HUES6 (cell line): ENCODE measurements at regions not wholly inside any gene's neighbourhood (a gene's known extent, or its start where the extent isn't known, plus 50 kb on each side); places are given as distances from the start of the nearest gene placed in this dataset.

ENCODE experiments used
- H3K27ac ChIP-seq: 2 replicates; pipeline ENCODE4 v1.7.0; 2013; ENCODE audit warnings: low read depth, mild to moderate bottlenecking, low read length, inconsistent platforms
- H3K27me3 ChIP-seq: 2 replicates; pipeline ENCODE4 v1.6.1; 2013; ENCODE audit warnings: low read length; ENCODE audit not compliant: control insufficient read depth, insufficient read depth
- H3K36me3 ChIP-seq: 2 replicates; pipeline ENCODE4 v1.6.1; 2013; ENCODE audit warnings: low read length; ENCODE audit not compliant: control insufficient read depth, insufficient read depth
- H3K4me1 ChIP-seq: 2 replicates; pipeline ENCODE4 v1.6.1; 2013; ENCODE audit warnings: low read length; ENCODE audit not compliant: control insufficient read depth, insufficient read depth
- H3K4me3 ChIP-seq: 2 replicates; pipeline ENCODE4 v1.5.1; 2013; ENCODE audit warnings: low read depth, low read length
- H3K9ac ChIP-seq: one replicate; pipeline ENCODE4 v1.6.1; 2013; ENCODE audit warnings: mild to moderate bottlenecking, low read length
- H3K9me3 ChIP-seq: 2 replicates; pipeline ENCODE4 v1.6.1; 2013; ENCODE audit warnings: low read depth, low read length; ENCODE audit not compliant: control insufficient read depth, insufficient read depth

GRCh38 chr5:89575319-89575718, 692.3 kb upstream of the MEF2C start:
- H3K27ac ChIP-seq: no peak overlapping the region
- no peaks in the 10 kb centered on the region for H3K27me3 ChIP-seq
- H3K9ac ChIP-seq: no peak overlapping the region
- H3K4me1 ChIP-seq: no peaks in the 10 kb centered on the region
- no peaks in the 10 kb centered on the region for H3K9me3 ChIP-seq
- no peaks in the 10 kb centered on the region for H3K36me3 ChIP-seq
- H3K4me3 ChIP-seq: no peak overlapping the region

GRCh38 chr5:89573345-89573744, 690.4 kb upstream of the MEF2C start:
- Histone ChIP-seq H3K36me3 (no peaks in the 10 kb centered on the region), H3K27ac (no peak overlapping the region), H3K4me3 (no peak overlapping the region), H3K4me1 (no peaks in the 10 kb centered on the region), H3K27me3 (no peaks in the 10 kb centered on the region), H3K9ac (no peak overlapping the region), H3K9me3 (no peaks in the 10 kb centered on the region)

- Histone ChIP-seq H3K36me3 (no peaks in the 10 kb centered on the region), H3K9ac (no peak overlapping the region)
These were observed 689.7 kb upstream of the MEF2C start for GRCh38 chr5:89572696-89573095.

DNA sequence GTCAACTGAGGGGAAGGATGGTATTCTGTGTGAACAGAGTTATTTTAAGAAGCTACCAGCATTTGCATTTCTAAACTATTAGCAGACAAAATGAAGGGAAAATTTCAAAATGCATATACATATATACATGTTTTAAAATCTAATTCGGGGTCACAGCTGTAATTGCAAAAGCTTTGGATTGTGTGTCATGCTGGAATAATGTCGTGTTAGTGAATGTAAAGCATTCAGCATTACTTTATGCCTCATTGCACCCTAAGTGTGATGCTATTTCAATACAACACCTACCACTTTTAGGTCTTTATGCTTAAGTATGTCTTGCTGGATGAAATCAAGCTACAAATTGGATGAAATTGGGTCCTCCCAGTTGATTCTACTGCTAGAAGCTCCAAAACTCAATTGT, 687.6 kb upstream of the MEF2C start:
- Histone ChIP-seq H3K27me3 (no peaks in the 10 kb centered on the region), H3K36me3 (no peaks in the 10 kb centered on the region), H3K9ac (no peak overlapping the region), H3K4me3 (no peak overlapping the region), H3K9me3 (no peaks in the 10 kb centered on the region), H3K4me1 (no peaks in the 10 kb centered on the region), H3K27ac (no peak overlapping the region)

More at GRCh38 chr5:89572696-89573095, 689.7 kb upstream of the MEF2C start:
- Histone ChIP-seq H3K4me3 (no peak overlapping the region), H3K27me3 (no peaks in the 10 kb centered on the region), H3K27ac (no peak overlapping the region), H3K4me1 (no peaks in the 10 kb centered on the region), H3K9me3 (no peaks in the 10 kb centered on the region)

- Histone ChIP-seq H3K27ac (no peak overlapping the region), H3K4me3 (no peak overlapping the region), H3K4me1 (no peaks in the 10 kb centered on the region), H3K9me3 (no peaks in the 10 kb centered on the region), H3K36me3 (no peaks in the 10 kb centered on the region), H3K27me3 (no peaks in the 10 kb centered on the region), H3K9ac (no peak overlapping the region)
These were observed 683.4 kb upstream of the MEF2C start for GRCh38 chr5:89566340-89566739.

DNA sequence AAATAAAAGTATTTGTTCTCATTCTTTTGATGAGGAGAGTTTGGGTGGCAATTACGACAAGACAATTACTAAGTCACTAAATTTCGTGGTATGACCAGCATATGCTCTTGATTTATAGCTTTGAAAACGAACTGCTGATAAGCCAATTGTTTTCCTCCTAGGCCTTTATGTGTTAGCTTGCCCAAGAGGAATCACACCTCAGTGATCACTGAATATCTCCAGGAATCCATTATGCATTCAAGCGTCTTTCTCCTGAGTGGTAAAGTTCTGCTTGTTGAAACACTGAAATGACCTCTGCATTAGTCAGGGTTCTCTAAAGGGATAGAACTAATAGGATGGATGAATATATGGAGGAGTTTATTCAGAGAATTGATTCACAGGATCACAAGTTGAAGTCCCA, 677.7 kb upstream of the MEF2C start:
- Histone ChIP-seq H3K4me1 (peaks cover 3% of the 10 kb centered on the region; the same call in 1 of the 2 replicates), H3K9me3 (no peaks in the 10 kb centered on the region), H3K27me3 (no peaks in the 10 kb centered on the region), H3K36me3 (no peaks in the 10 kb centered on the region), H3K9ac (no peak overlapping the region), H3K27ac (no peak overlapping the region), H3K4me3 (no peak overlapping the region)

DNA sequence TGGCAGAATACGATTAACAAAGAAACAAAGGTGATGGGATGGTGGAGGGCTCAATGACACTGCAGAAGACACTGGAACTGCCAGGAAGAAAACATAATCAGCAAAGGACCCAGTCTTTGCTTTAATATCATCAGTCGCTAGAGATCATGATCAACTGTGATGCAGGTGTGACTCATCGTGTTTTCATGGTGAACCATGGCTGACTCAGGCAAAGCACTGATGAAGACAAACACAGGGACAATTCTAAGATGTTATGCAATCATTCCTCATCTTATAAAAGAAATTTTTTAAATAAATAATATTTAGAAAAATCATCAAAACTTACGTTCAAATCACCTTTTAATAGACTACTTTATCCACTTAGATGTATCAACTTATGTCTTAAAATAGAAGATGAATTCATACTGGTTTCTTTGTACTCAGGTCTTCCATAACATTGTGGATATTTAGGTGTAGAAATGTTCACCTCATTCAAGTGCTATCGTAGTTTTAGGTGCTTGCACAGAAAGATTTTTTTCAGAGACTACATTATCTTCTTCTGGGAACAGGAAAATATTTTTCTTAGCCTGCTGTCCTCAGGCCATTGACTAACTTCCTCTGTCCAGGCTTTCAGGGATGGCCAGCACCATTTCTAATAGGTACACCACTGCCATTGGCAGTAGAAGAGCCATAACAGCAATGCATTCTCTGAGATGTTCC, 673.4 kb upstream of the MEF2C start:
- Histone ChIP-seq H3K27me3 (no peaks in the 10 kb centered on the region), H3K9ac (no peak overlapping the region), H3K27ac (no peak overlapping the region), H3K36me3 (no peaks in the 10 kb centered on the region), H3K4me3 (no peak overlapping the region), H3K9me3 (no peaks in the 10 kb centered on the region), H3K4me1 (peaks cover 3% of the 10 kb centered on the region; the same call in 1 of the 2 replicates)

DNA sequence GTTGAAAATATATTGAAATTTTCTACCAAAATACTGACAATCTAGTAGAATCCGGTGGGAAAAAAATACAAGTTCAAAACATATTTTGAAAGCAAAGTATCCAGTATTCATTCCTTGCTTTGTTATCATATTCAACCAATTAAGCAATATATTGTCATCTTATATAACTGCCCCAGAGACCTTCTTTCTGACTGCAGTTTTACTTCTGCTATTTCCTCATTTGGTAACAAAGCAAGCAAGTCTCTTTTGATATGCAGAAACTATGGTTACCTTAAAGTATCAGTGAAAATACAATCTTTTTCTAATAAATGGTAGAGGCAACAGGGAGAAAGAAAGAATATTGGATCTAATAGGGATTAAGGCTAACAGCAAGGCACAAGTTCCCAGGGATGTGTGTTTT, 663.7 kb upstream of the MEF2C start:
- H3K9ac ChIP-seq: no peak overlapping the region
- H3K27ac ChIP-seq: no peak overlapping the region
- H3K4me3 ChIP-seq: no peak overlapping the region
- H3K4me1 ChIP-seq: peaks cover 18% of the 10 kb centered on the region
- no peaks in the 10 kb centered on the region for H3K27me3 ChIP-seq
- H3K36me3 ChIP-seq: no peaks in the 10 kb centered on the region
- H3K9me3 ChIP-seq: no peaks in the 10 kb centered on the region

- Histone ChIP-seq H3K36me3 (no peaks in the 10 kb centered on the region), H3K27ac (no peak overlapping the region), H3K4me1 (peaks cover 18% of the 10 kb centered on the region), H3K27me3 (no peaks in the 10 kb centered on the region), H3K9ac (no peak overlapping the region), H3K4me3 (no peak overlapping the region), H3K9me3 (no peaks in the 10 kb centered on the region)
These were observed 662.6 kb upstream of the MEF2C start for GRCh38 chr5:89545626-89546025.

GRCh38 chr5:89545076-89545475, 662.1 kb upstream of the MEF2C start:
- H3K27me3 ChIP-seq: no peaks in the 10 kb centered on the region
- no peak overlapping the region for H3K27ac ChIP-seq
- no peaks in the 10 kb centered on the region for H3K36me3 ChIP-seq
- H3K4me1 ChIP-seq: peaks cover 18% of the 10 kb centered on the region
- no peaks in the 10 kb centered on the region for H3K9me3 ChIP-seq
- no peak overlapping the region for H3K4me3 ChIP-seq
- H3K9ac ChIP-seq: no peak overlapping the region

DNA sequence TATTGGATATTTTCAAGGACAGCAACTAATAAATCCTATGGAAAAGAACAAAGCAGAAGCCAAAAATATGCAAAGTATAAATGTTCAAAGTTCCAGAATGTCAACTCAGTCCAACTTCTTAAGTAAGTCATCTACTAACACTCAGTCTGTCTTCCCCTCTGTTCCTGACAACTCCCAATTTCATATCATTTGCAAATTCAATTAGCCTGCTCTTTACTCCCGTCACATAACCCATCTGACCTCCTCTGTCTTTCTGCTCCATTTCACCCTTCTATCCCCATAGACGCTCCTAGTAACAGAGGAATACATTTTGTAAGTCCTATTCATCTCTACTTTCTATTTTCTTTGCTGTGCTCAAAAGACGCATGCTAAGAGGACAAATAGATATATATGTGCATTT, 659.8 kb upstream of the MEF2C start:
- Histone ChIP-seq H3K36me3 (no peaks in the 10 kb centered on the region), H3K4me3 (no peak overlapping the region), H3K9me3 (no peaks in the 10 kb centered on the region), H3K9ac (no peak overlapping the region), H3K27me3 (no peaks in the 10 kb centered on the region), H3K4me1 (peaks cover 18% of the 10 kb centered on the region), H3K27ac (no peak overlapping the region)
